Panc1 (cell line): ENCODE measurements at regions not wholly inside any gene's neighbourhood (a gene's known extent, or its start where the extent isn't known, plus 50 kb on each side); places are given as distances from the start of the nearest gene placed in this dataset.

ENCODE experiments used
- ATAC-seq: fragments of 200-7000 bp; cut with Tn5 transposase; 2 replicates; pipeline ENCODE4 v1.9.1; 2020; ENCODE audit warnings: mild to moderate bottlenecking, moderate library complexity
- BruUV-seq: library from RNA; stranded (reverse); fragments of 400-500 nt; replicated peaks from 2 replicates; lab custom pipeline; 2021; lab: Mats Ljungman, UMichigan
- CTCF ChIA-PET: fragments of 300-600 bp; sonication (Branson Sonifier 250); formaldehyde crosslinking; loops from one replicate; lab custom pipeline; 2022; ENCODE audit warnings: antibody characterized with exemption; lab: Charles Lee
- POLR2A ChIA-PET: fragments of 300-600 bp; sonication (Branson Sonifier 250); formaldehyde crosslinking; loops from one replicate; lab custom pipeline; 2022; ENCODE audit warnings: antibody characterized with exemption; lab: Charles Lee
- DNase-seq: peaks from one replicate; pipeline ENCODE4 v3.0.0-alpha.2; 2010; ENCODE audit warnings: low read depth, low spot score
- H3K27ac ChIP-seq: 2 replicates; pipeline ENCODE4 v1.5.1; 2011; ENCODE audit warnings: mild to moderate bottlenecking, low read length, inconsistent platforms
- H3K27me3 ChIP-seq: fragments of 200-500 bp; sonication (Bioruptor generic); 2 replicates; pipeline ENCODE4 v1.6.0; 2014; ENCODE audit warnings: low read length, inconsistent platforms; ENCODE audit not compliant: control insufficient read depth, insufficient read depth
- H3K36me3 ChIP-seq: fragments of 200-500 bp; sonication (Bioruptor generic); 2 replicates; pipeline ENCODE4 v1.5.1; 2014; ENCODE audit warnings: inconsistent platforms, mild to moderate bottlenecking, low read length, moderate library complexity; ENCODE audit not compliant: control insufficient read depth, insufficient read depth
- H3K4me1 ChIP-seq: 2 replicates; pipeline ENCODE4 v1.5.1; 2011; ENCODE audit warnings: inconsistent platforms, mild to moderate bottlenecking, low read length, moderate library complexity; ENCODE audit not compliant: control insufficient read depth, insufficient read depth
- H3K4me3 ChIP-seq, 2 experiments: 2 replicates each; pipeline ENCODE4 v1.5.1; 2011 to 2012; ENCODE audit warnings: low read depth in 2 of 2, low read length in 2 of 2, mild to moderate bottlenecking in 2 of 2, inconsistent platforms in 1 of 2, moderate library complexity in 1 of 2
- H3K9me3 ChIP-seq: fragments of 200-500 bp; sonication (Bioruptor generic); 2 replicates; pipeline ENCODE4 v1.5.1; 2014; ENCODE audit warnings: low read depth, mild to moderate bottlenecking, inconsistent platforms, low read length, moderate library complexity; ENCODE audit not compliant: control insufficient read depth, insufficient read depth
- CTCF ChIP-seq: fragments of 450-650 bp; IDR thresholded peaks from 2 replicates; pipeline ENCODE4 v1.5.1; 2017; ENCODE audit warnings: mild to moderate bottlenecking
- POLR2AphosphoS5 ChIP-seq: IDR thresholded peaks from 2 replicates; pipeline ENCODE4 v1.6.1; 2012; ENCODE audit warnings: mild to moderate bottlenecking, low read depth, low read length, moderate library complexity
- SIN3A ChIP-seq: IDR thresholded peaks from 2 replicates; pipeline ENCODE4 v1.6.1; 2012; ENCODE audit warnings: low read depth, mild to moderate bottlenecking, low read length, moderate library complexity, borderline replicate concordance; ENCODE audit not compliant: insufficient read depth
- TCF7L2 ChIP-seq: IDR thresholded peaks from 2 replicates; pipeline ENCODE4 v1.6.1; 2011; ENCODE audit warnings: mild to moderate bottlenecking, low read depth, low read length, inconsistent platforms
- in situ Hi-C: cut with HindIII; loops from 2 replicates; pipeline ENCODE4 v1.10.0; 2016; ENCODE audit warnings: low sequenced_read_pairs, low pct_unique_long_range_greater_than_20kb
- intact Hi-C: fragments of 100-400 bp; cut with micrococcal nuclease; formaldehyde crosslinking; loops from one replicate; pipeline ENCODE4 v1.10.0; 2022; ENCODE audit not compliant: unreplicated experiment
- TF ChIP-seq, protein P1 (sequence below), 2 experiments: IDR thresholded peaks; 2 replicates each; pipeline ENCODE4 v1.6.1; 2011 to 2012; ENCODE audit warnings: low read depth in 2 of 2, control low read depth in 1 of 2, low read length in 1 of 2, mild to moderate bottlenecking in 1 of 2, moderate library complexity in 1 of 2; ENCODE audit not compliant: insufficient read depth in 1 of 2

DNA sequence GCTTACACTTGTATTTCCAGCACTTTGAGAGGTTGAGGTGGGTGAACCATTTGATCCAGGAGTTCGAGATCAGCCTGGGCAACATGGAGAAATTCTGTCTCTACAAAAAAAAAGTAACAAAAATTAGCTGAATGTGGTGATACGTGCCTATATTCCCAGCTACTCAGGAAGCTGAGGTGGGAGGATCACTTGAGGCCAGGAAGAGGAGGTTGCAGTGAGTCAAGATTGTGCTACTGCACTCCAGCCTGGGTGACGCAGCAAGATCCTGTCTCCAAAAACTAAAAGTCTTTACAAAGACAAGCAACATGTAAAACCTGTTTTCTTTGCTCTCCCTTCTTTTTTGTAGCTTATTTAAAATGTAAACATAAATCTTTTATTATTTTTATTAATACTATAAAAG is 1156.1 kb downstream of the FAT4 start:
- in situ Hi-C loops = no loop called here

GRCh38 chr4:126475730-126476129 is 1157.0 kb upstream of the INTU start:
- CTCF ChIA-PET = no interaction called here
- in situ Hi-C loops = no loop called here
- BruUV-seq = no TSS peak

More for the DNA sequence above, 1156.1 kb downstream of the FAT4 start:
- no peak overlapping the region for H3K4me3 ChIP-seq
- H3K9me3 ChIP-seq = no peaks in the 10 kb centered on the region
- no peak for DNase-seq
- H3K27me3 ChIP-seq = no peaks in the 10 kb centered on the region
- ChIA-PET POLR2A (no interaction called here), CTCF (no interaction called here)
- no TSS peak for BruUV-seq
- TF ChIP-seq TCF7L2 = no peak
- TF ChIP-seq CTCF = no peak
- TF ChIP-seq POLR2AphosphoS5 = no peak
- TF ChIP-seq, protein P1, sequence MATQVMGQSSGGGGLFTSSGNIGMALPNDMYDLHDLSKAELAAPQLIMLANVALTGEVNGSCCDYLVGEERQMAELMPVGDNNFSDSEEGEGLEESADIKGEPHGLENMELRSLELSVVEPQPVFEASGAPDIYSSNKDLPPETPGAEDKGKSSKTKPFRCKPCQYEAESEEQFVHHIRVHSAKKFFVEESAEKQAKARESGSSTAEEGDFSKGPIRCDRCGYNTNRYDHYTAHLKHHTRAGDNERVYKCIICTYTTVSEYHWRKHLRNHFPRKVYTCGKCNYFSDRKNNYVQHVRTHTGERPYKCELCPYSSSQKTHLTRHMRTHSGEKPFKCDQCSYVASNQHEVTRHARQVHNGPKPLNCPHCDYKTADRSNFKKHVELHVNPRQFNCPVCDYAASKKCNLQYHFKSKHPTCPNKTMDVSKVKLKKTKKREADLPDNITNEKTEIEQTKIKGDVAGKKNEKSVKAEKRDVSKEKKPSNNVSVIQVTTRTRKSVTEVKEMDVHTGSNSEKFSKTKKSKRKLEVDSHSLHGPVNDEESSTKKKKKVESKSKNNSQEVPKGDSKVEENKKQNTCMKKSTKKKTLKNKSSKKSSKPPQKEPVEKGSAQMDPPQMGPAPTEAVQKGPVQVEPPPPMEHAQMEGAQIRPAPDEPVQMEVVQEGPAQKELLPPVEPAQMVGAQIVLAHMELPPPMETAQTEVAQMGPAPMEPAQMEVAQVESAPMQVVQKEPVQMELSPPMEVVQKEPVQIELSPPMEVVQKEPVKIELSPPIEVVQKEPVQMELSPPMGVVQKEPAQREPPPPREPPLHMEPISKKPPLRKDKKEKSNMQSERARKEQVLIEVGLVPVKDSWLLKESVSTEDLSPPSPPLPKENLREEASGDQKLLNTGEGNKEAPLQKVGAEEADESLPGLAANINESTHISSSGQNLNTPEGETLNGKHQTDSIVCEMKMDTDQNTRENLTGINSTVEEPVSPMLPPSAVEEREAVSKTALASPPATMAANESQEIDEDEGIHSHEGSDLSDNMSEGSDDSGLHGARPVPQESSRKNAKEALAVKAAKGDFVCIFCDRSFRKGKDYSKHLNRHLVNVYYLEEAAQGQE (IDR thresholded peaks at IDR 0.05; ENCODE audit: insufficient read depth in 1 of 2, low read depth in 2 of 2, low read length in 1 of 2) = no peak
- TF ChIP-seq SIN3A = no peak
- ATAC-seq = no peak
- H3K27ac ChIP-seq = no peak overlapping the region
- no peaks in the 10 kb centered on the region for H3K36me3 ChIP-seq
- intact Hi-C loops = no loop called here
- no peaks in the 10 kb centered on the region for H3K4me1 ChIP-seq

More at GRCh38 chr4:126475730-126476129, 1157.0 kb upstream of the INTU start:
- no peaks in the 10 kb centered on the region for H3K4me1 ChIP-seq
- intact Hi-C loops = no loop called here
- DNase-seq (no peak), ATAC-seq (no peak)
- no peaks in the 10 kb centered on the region for H3K9me3 ChIP-seq
- no peaks in the 10 kb centered on the region for H3K36me3 ChIP-seq
- TF ChIP-seq POLR2AphosphoS5 (no peak), TCF7L2 (no peak), CTCF (no peak), SIN3A (no peak)
- TF ChIP-seq, protein P1 (IDR thresholded peaks at IDR 0.05; ENCODE audit: insufficient read depth in 1 of 2, low read depth in 2 of 2, low read length in 1 of 2) = no peak
- POLR2A ChIA-PET = no interaction called here
- H3K4me3 ChIP-seq = no peak overlapping the region
- no peaks in the 10 kb centered on the region for H3K27me3 ChIP-seq
- H3K27ac ChIP-seq = no peak overlapping the region
